Loucy (cell line): ENCODE measurements at regions not wholly inside any gene's neighbourhood (a gene's known extent, or its start where the extent isn't known, plus 50 kb on each side); places are given as distances from the start of the nearest gene placed in this dataset.

Experiments
- H2AFZ ChIP-seq: fragments of 200-600 bp; sonication (generic); 2 replicates; pipeline ENCODE4 v1.6.0; 2016; ENCODE audit warnings: antibody characterized with exemption, mild to moderate bottlenecking, low read length, moderate library complexity
- H3F3A ChIP-seq: fragments of 200-600 bp; 2 replicates; pipeline ENCODE4 v1.6.0; 2016; ENCODE audit warnings: antibody characterized with exemption, low read depth, mild to moderate bottlenecking
- H3K27me3 ChIP-seq: fragments of 200-600 bp; sonication (generic); 2 replicates; pipeline ENCODE4 v1.6.1; 2014; ENCODE audit warnings: low read length, mild to moderate bottlenecking; ENCODE audit not compliant: insufficient read depth, poor library complexity, severe bottlenecking
- H3K36me3 ChIP-seq: fragments of 200-600 bp; sonication (generic); 2 replicates; pipeline ENCODE4 v1.6.1; 2016; ENCODE audit warnings: low read length; ENCODE audit not compliant: insufficient read depth
- H3K4me1 ChIP-seq: fragments of 200-600 bp; sonication (generic); 2 replicates; pipeline ENCODE4 v1.5.1; 2014; ENCODE audit warnings: low read length, mild to moderate bottlenecking; ENCODE audit not compliant: insufficient read depth, poor library complexity, severe bottlenecking
- H3K4me2 ChIP-seq: fragments of 200-600 bp; sonication (generic); 2 replicates; pipeline ENCODE4 v1.6.0; 2014; ENCODE audit warnings: antibody characterized with exemption, low read length, low read depth, mild to moderate bottlenecking; ENCODE audit not compliant: poor library complexity, severe bottlenecking
- H3K4me3 ChIP-seq: fragments of 200-600 bp; sonication (generic); 2 replicates; pipeline ENCODE4 v1.5.1; 2014; ENCODE audit warnings: low read length, mild to moderate bottlenecking, mixed read lengths; ENCODE audit not compliant: poor library complexity, severe bottlenecking
- H3K79me2 ChIP-seq: fragments of 200-600 bp; sonication (generic); 2 replicates; pipeline ENCODE4 v1.6.1; 2014; ENCODE audit warnings: low read length; ENCODE audit not compliant: insufficient read depth
- H3K9ac ChIP-seq: fragments of 200-600 bp; sonication (generic); 2 replicates; pipeline ENCODE4 v1.6.0; 2014; ENCODE audit warnings: mild to moderate bottlenecking, low read depth, low read length, moderate library complexity; ENCODE audit not compliant: poor library complexity, severe bottlenecking
- H3K9me2 ChIP-seq: fragments of 200-600 bp; sonication (generic); replicated peaks from 2 replicates; pipeline ENCODE4 v1.6.1; 2016; ENCODE audit warnings: low read depth, low read length, mixed read lengths
- H3K9me3 ChIP-seq: fragments of 200-600 bp; sonication (generic); 2 replicates; pipeline ENCODE4 v1.6.1; 2014; ENCODE audit warnings: mild to moderate bottlenecking, antibody characterized with exemption, low read length, low read depth; ENCODE audit not compliant: insufficient read depth
- H4K20me1 ChIP-seq: fragments of 200-600 bp; sonication (generic); 2 replicates; pipeline ENCODE4 v1.6.0; 2014; ENCODE audit warnings: antibody characterized with exemption, low read length, mild to moderate bottlenecking; ENCODE audit not compliant: insufficient read depth, poor library complexity, severe bottlenecking
- EZH2phosphoT487 ChIP-seq: fragments of 200-600 bp; IDR thresholded peaks from 2 replicates; pipeline ENCODE4 v1.6.1; 2018; ENCODE audit warnings: antibody characterized with exemption, mild to moderate bottlenecking, moderate library complexity, borderline replicate concordance
- TF ChIP-seq, protein P1 (sequence below): fragments of 200-600 bp; sonication (generic); conservative IDR thresholded peaks from 2 replicates; pipeline ENCODE4 v1.5.1; 2014; ENCODE audit warnings: mild to moderate bottlenecking, antibody characterized with exemption, low read length

DNA sequence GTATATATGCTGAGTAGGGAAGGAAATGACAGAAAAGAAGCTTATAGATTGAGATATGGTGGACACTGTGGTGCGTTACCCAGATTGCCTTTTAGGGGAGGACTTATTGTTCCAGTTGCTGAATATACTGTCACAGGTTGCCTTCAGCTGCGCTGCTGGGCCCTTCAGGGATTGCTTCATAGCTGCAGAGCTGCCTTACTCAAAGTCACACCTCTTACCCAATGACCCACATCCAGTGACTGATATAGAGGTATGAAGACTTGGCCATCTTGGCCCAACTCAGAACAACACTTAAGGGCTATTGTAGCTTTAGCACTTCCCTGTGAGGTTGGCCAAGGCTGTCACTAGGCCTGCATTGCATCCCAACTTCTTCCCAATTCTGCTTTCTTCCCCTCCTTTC is 63.4 kb upstream of the TMEM164 start:
- H3K4me1 ChIP-seq, result peaks cover 25% of the 10 kb centered on the region
- no peaks in the 10 kb centered on the region for H3K27me3 ChIP-seq
- no peaks in the 10 kb centered on the region for H3K36me3 ChIP-seq
- no peaks in the 10 kb centered on the region for H3F3A ChIP-seq
- no peaks in the 10 kb centered on the region for H3K79me2 ChIP-seq
- no peak overlapping the region for H2AFZ ChIP-seq
- H3K9me3 ChIP-seq, result no peaks in the 10 kb centered on the region
- H3K4me2 ChIP-seq, result no peak overlapping the region
- no peaks in the 10 kb centered on the region for H4K20me1 ChIP-seq
- TF ChIP-seq, protein P1, sequence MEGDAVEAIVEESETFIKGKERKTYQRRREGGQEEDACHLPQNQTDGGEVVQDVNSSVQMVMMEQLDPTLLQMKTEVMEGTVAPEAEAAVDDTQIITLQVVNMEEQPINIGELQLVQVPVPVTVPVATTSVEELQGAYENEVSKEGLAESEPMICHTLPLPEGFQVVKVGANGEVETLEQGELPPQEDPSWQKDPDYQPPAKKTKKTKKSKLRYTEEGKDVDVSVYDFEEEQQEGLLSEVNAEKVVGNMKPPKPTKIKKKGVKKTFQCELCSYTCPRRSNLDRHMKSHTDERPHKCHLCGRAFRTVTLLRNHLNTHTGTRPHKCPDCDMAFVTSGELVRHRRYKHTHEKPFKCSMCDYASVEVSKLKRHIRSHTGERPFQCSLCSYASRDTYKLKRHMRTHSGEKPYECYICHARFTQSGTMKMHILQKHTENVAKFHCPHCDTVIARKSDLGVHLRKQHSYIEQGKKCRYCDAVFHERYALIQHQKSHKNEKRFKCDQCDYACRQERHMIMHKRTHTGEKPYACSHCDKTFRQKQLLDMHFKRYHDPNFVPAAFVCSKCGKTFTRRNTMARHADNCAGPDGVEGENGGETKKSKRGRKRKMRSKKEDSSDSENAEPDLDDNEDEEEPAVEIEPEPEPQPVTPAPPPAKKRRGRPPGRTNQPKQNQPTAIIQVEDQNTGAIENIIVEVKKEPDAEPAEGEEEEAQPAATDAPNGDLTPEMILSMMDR, result no peak
- TF ChIP-seq EZH2phosphoT487, result no peak
- no peak overlapping the region for H3K4me3 ChIP-seq
- H3K9me2 ChIP-seq, result no peaks in the 10 kb centered on the region
- no peak overlapping the region for H3K9ac ChIP-seq

DNA sequence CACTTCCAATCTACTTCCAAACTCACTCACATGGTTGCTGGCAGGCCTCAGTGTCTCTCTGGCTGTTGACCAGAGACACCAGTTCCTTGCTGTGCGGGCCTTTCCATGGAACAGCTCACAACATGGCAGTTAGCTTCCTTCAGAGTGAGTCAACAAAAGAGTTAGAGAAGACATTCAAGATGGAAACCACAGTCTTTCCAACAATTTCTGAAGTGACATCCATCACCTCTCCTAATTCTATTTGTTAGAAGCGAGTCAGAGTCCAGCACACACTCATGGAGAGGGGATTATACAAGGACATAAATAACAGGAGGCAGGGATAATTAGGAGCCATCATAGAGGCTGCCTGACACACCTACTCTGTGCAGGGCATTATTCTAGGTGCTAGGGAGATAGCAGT is 62.5 kb upstream of the TMEM164 start:
- no peaks in the 10 kb centered on the region for H3K9me2 ChIP-seq
- no peaks in the 10 kb centered on the region for H3K79me2 ChIP-seq
- no peak for TF ChIP-seq EZH2phosphoT487
- peaks cover 30% of the 10 kb centered on the region for H3K4me1 ChIP-seq
- no peak overlapping the region for H3K9ac ChIP-seq
- H3K36me3 ChIP-seq, result no peaks in the 10 kb centered on the region
- H3F3A ChIP-seq, result no peaks in the 10 kb centered on the region
- no peak overlapping the region for H3K4me2 ChIP-seq
- H3K4me3 ChIP-seq, result no peak overlapping the region
- no peak overlapping the region for H2AFZ ChIP-seq
- no peaks in the 10 kb centered on the region for H4K20me1 ChIP-seq
- no peaks in the 10 kb centered on the region for H3K27me3 ChIP-seq
- no peaks in the 10 kb centered on the region for H3K9me3 ChIP-seq

DNA sequence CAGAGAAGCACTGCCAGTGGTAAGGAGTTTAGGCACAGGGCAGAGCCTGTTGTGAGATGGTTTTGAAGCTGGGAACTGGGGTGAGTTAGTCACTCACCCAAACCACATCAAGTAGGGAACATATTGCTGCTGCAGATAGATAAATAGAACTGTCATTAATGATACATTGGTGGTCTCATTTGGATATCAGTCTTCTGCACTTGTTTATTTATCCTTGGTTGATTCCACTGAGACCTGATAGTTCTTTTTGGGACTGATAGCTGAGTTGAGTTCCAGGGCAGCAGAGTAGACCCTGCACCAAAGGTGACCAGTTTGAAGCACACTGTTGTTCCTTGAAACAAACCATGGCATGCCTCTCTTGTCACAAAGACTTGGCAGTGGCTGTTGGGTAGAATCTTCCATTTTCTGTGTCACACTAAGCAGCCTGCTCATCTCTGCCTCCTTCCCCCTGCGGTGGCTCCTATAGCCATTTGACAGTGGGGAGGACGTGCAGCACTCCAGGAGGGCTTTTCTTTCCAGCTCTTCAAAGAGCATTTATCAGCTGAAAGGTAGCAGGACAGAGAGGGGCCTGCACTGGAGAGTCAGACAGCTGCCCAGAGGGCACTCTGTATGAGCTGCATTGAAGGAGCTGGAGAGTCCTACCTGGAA is 59.7 kb upstream of the TMEM164 start:
- 0 out of 2 replicates have a peak overlapping the region, but pooled peaks have one; percentile 1 for H2AFZ ChIP-seq
- no peaks in the 10 kb centered on the region for H3K9me3 ChIP-seq
- H3K79me2 ChIP-seq, result no peaks in the 10 kb centered on the region
- peak overlapping the region; percentile 34 for H3K4me2 ChIP-seq
- no peaks in the 10 kb centered on the region for H3K36me3 ChIP-seq
- no peak for TF ChIP-seq EZH2phosphoT487
- peaks cover 30% of the 10 kb centered on the region for H3K4me1 ChIP-seq
- no peaks in the 10 kb centered on the region for H4K20me1 ChIP-seq
- no peak overlapping the region for H3K4me3 ChIP-seq
- no peaks in the 10 kb centered on the region for H3K27me3 ChIP-seq
- H3F3A ChIP-seq, result no peaks in the 10 kb centered on the region
- H3K9me2 ChIP-seq, result no peaks in the 10 kb centered on the region
- H3K9ac ChIP-seq, result peak overlapping the region; percentile 46

DNA sequence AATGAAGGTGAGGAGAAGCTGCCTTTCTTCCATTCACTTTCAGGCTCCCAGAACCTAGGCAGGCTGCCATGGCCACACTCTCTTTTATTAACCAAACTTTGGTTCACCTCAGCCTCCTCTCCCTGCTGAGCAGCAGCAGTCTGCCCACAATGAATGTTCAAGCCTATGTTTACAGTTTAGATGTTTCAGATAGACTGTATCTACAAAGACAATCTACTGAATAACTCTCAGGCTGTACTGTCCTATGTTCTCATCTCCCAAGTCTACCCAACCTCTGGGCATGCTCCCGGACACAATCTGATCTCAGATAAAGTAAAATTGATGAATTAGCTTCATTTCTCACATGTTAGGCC is 59.2 kb upstream of the TMEM164 start:
- Histone ChIP-seq H3K9me3 (no peaks in the 10 kb centered on the region), H3K9me2 (no peaks in the 10 kb centered on the region), H3K27me3 (no peaks in the 10 kb centered on the region), H2AFZ (0 out of 2 replicates have a peak overlapping the region, but pooled peaks have one; percentile 1), H3K4me2 (peak overlapping the region; percentile 34), H4K20me1 (no peaks in the 10 kb centered on the region), H3K4me3 (no peak overlapping the region), H3K79me2 (no peaks in the 10 kb centered on the region), H3K9ac (peak overlapping the region; percentile 46), H3F3A (no peaks in the 10 kb centered on the region), H3K36me3 (no peaks in the 10 kb centered on the region), H3K4me1 (peaks cover 30% of the 10 kb centered on the region)
- TF ChIP-seq EZH2phosphoT487, result no peak
- TF ChIP-seq, protein P1, result no peak
